ENCODE measurements at regions not wholly inside any gene's neighbourhood (a gene's known extent, or its start where the extent isn't known, plus 50 kb on each side); places are given as distances from the start of the nearest gene placed in this dataset.
"Not testable (repeated sequence)": the region's sequence is repeated elsewhere in the genome, so short reads cannot be mapped to it uniquely, and the experiment has no call there.

GRCh38 chr2:174673876-174674275, 76.3 kb upstream of the WIPF1 start:
- no peaks in the 10 kb centered on the region for H3K9me3 ChIP-seq
- peaks cover 11% of the 10 kb centered on the region for H3K36me3 ChIP-seq
- H3K4me3 ChIP-seq, result no peak overlapping the region
- DNase-seq, result no peak
- no peaks in the 10 kb centered on the region for H3K27me3 ChIP-seq

- H3K36me3 ChIP-seq, result peaks cover 11% of the 10 kb centered on the region
- DNase-seq, result no peak
- H3K4me3 ChIP-seq, result no peak overlapping the region
- H3K9me3 ChIP-seq, result no peaks in the 10 kb centered on the region
- H3K27me3 ChIP-seq, result no peaks in the 10 kb centered on the region
Measured at GRCh38 chr2:174673440-174673839, 75.8 kb upstream of the WIPF1 start.

- peaks cover 11% of the 10 kb centered on the region for H3K36me3 ChIP-seq
- not testable (repeated sequence) for H3K27me3 ChIP-seq, H3K9me3 ChIP-seq, H3K4me3 ChIP-seq, DNase-seq
Measured at GRCh38 chr2:174671532-174671931, 73.9 kb upstream of the WIPF1 start.

GRCh38 chr2:174670446-174670845, 72.8 kb upstream of the WIPF1 start:
- no peaks in the 10 kb centered on the region for H3K27me3 ChIP-seq
- no peaks in the 10 kb centered on the region for H3K9me3 ChIP-seq
- DNase-seq, result no peak
- H3K36me3 ChIP-seq, result peaks cover 9% of the 10 kb centered on the region; the same call in 1 of the 2 replicates
- no peak overlapping the region for H3K4me3 ChIP-seq

GRCh38 chr2:174669336-174669735, 71.7 kb upstream of the WIPF1 start:
- H3K4me3 ChIP-seq, result no peak overlapping the region
- H3K9me3 ChIP-seq, result no peaks in the 10 kb centered on the region
- H3K27me3 ChIP-seq, result no peaks in the 10 kb centered on the region
- H3K36me3 ChIP-seq, result peaks cover 9% of the 10 kb centered on the region; the same call in 1 of the 2 replicates
- DNase-seq, result no peak

- peaks cover 1% of the 10 kb centered on the region; the same call in 1 of the 2 replicates for H3K36me3 ChIP-seq
- H3K9me3 ChIP-seq, result no peaks in the 10 kb centered on the region
- DNase-seq, result no peak
- H3K27me3 ChIP-seq, result no peaks in the 10 kb centered on the region
- no peak overlapping the region for H3K4me3 ChIP-seq
Measured at GRCh38 chr2:174668075-174668474, 70.5 kb upstream of the WIPF1 start.

GRCh38 chr2:174667250-174667860, 69.8 kb upstream of the WIPF1 start:
- Histone ChIP-seq H3K9me3 (no peaks in the 10 kb centered on the region), H3K27me3 (no peaks in the 10 kb centered on the region), H3K36me3 (no peaks in the 10 kb centered on the region), H3K4me3 (no peak overlapping the region)
- DNase-seq, result no peak

- H3K36me3 ChIP-seq, result no peaks in the 10 kb centered on the region
- H3K9me3 ChIP-seq, result no peaks in the 10 kb centered on the region
- H3K27me3 ChIP-seq, result no peaks in the 10 kb centered on the region
- no peak for DNase-seq
- H3K4me3 ChIP-seq, result no peak overlapping the region
Measured at GRCh38 chr2:174666845-174667244, 69.2 kb upstream of the WIPF1 start.

- no peak for DNase-seq
- H3K36me3 ChIP-seq, result no peaks in the 10 kb centered on the region
- no peaks in the 10 kb centered on the region for H3K27me3 ChIP-seq
- no peaks in the 10 kb centered on the region for H3K9me3 ChIP-seq
- no peak overlapping the region for H3K4me3 ChIP-seq
Measured at GRCh38 chr2:174666312-174666711, 68.7 kb upstream of the WIPF1 start.

GRCh38 chr2:174664084-174664759, 66.6 kb upstream of the WIPF1 start:
- no peaks in the 10 kb centered on the region for H3K36me3 ChIP-seq
- H3K4me3 ChIP-seq, result no peak overlapping the region
- no peaks in the 10 kb centered on the region for H3K27me3 ChIP-seq
- no peaks in the 10 kb centered on the region for H3K9me3 ChIP-seq
- no peak for DNase-seq

GRCh38 chr2:174663550-174663949, 65.9 kb upstream of the WIPF1 start:
- DNase-seq, result peak; percentile 74
- no peaks in the 10 kb centered on the region for H3K36me3 ChIP-seq
- no peak overlapping the region for H3K4me3 ChIP-seq
- H3K27me3 ChIP-seq, result no peaks in the 10 kb centered on the region
- H3K9me3 ChIP-seq, result no peaks in the 10 kb centered on the region

- Histone ChIP-seq H3K36me3 (no peaks in the 10 kb centered on the region), H3K27me3 (no peaks in the 10 kb centered on the region), H3K4me3 (no peak overlapping the region), H3K9me3 (no peaks in the 10 kb centered on the region)
- no peak for DNase-seq
Measured at GRCh38 chr2:174662859-174663258, 65.3 kb upstream of the WIPF1 start.

- Histone ChIP-seq H3K36me3 (no peaks in the 10 kb centered on the region), H3K9me3 (no peaks in the 10 kb centered on the region), H3K27me3 (no peaks in the 10 kb centered on the region), H3K4me3 (no peak overlapping the region)
- peak; percentile 81 for DNase-seq
Measured at GRCh38 chr2:174662459-174662858, 64.9 kb upstream of the WIPF1 start.

GRCh38 chr2:174660984-174661675, 63.5 kb upstream of the WIPF1 start:
- H3K9me3 ChIP-seq, result no peaks in the 10 kb centered on the region
- H3K4me3 ChIP-seq, result no peak overlapping the region
- H3K36me3 ChIP-seq, result no peaks in the 10 kb centered on the region; the same call in 1 of the 2 replicates
- DNase-seq, result no peak
- no peaks in the 10 kb centered on the region for H3K27me3 ChIP-seq

- Histone ChIP-seq H3K9me3 (no peaks in the 10 kb centered on the region), H3K27me3 (no peaks in the 10 kb centered on the region), H3K4me3 (no peak overlapping the region), H3K36me3 (peaks cover 7% of the 10 kb centered on the region; the same call in 1 of the 2 replicates)
- no peak for DNase-seq
Measured at GRCh38 chr2:174659069-174659900, 61.7 kb upstream of the WIPF1 start.

GRCh38 chr2:174656676-174657176, 59.1 kb upstream of the WIPF1 start:
- Histone ChIP-seq H3K4me3 (no peak overlapping the region), H3K9me3 (no peaks in the 10 kb centered on the region), H3K27me3 (no peaks in the 10 kb centered on the region), H3K36me3 (peaks cover 7% of the 10 kb centered on the region; the same call in 1 of the 2 replicates)
- no peak for DNase-seq

GRCh38 chr2:174656035-174656434, 58.4 kb upstream of the WIPF1 start:
- peaks cover 7% of the 10 kb centered on the region; the same call in 1 of the 2 replicates for H3K36me3 ChIP-seq

More at GRCh38 chr2:174656035-174656434, 58.4 kb upstream of the WIPF1 start:
- DNase-seq, result no peak
- H3K27me3 ChIP-seq, result no peaks in the 10 kb centered on the region
- no peak overlapping the region for H3K4me3 ChIP-seq
- no peaks in the 10 kb centered on the region for H3K9me3 ChIP-seq
